SK-N-SH (cell line): ENCODE measurements at regions not wholly inside any gene's neighbourhood (a gene's known extent, or its start where the extent isn't known, plus 50 kb on each side); places are given as distances from the start of the nearest gene placed in this dataset.

ENCODE experiments used
- CTCF ChIA-PET: fragments of 300-600, 350-600 bp; formaldehyde crosslinking; extraction: SDS; loops from one replicate; lab custom pipeline; 2021; lab: Yijun Ruan, JAX
- POLR2A ChIA-PET: fragments of 350-600 bp; sonication (Branson Sonifier 250); formaldehyde crosslinking; extraction: SDS; loops from one replicate; lab custom pipeline; 2020; ENCODE audit warnings: antibody characterized with exemption, inconsistent platforms; lab: Yijun Ruan, JAX
- DNase-seq: peaks from one replicate; pipeline ENCODE4 v3.0.0; 2012
- H2AFZ ChIP-seq: fragments of 200-600 bp; sonication (generic); 2 replicates; pipeline ENCODE4 v1.8.1; 2016; ENCODE audit warnings: antibody characterized with exemption, mild to moderate bottlenecking, low read depth
- H3F3A ChIP-seq: fragments of 200-600 bp; sonication (generic); replicated peaks from 2 replicates; pipeline ENCODE3; 2016; ENCODE audit warnings: antibody characterized with exemption, mild to moderate bottlenecking; ENCODE audit not compliant: insufficient read depth
- H3K27ac ChIP-seq, 2 experiments: fragments of 200-500 bp in 1 of 2; fragments of 200-600 bp in 1 of 2; sonication (Bioruptor generic) in 1 of 2; sonication (generic), shearing (Covaris generic) in 1 of 2; 2 replicates each; pipeline versions ENCODE4 v1.5.1 to v1.6.1; 2014 to 2016; ENCODE audit warnings: low read depth in 2 of 2, inconsistent platforms in 1 of 2, low read length in 1 of 2, mild to moderate bottlenecking in 1 of 2, mixed read lengths in 1 of 2
- H3K27me3 ChIP-seq: fragments of 200-600 bp; sonication (generic), shearing (Covaris generic); 2 replicates; pipeline ENCODE4 v1.6.1; 2016; ENCODE audit warnings: mixed run types; ENCODE audit not compliant: insufficient read depth
- H3K36me3 ChIP-seq, 2 experiments: fragments of 200-500 bp in 1 of 2; fragments of 200-600 bp in 1 of 2; sonication (Bioruptor generic) in 1 of 2; sonication (generic) in 1 of 2; replicated peaks in 1 of 2; 2 replicates each; pipeline versions ENCODE3 to v1.5.1; 2014 to 2016; ENCODE audit warnings: low read length in 1 of 2, mild to moderate bottlenecking in 1 of 2; ENCODE audit not compliant: insufficient read depth in 2 of 2, control insufficient read depth in 1 of 2
- H3K4me1 ChIP-seq, 2 experiments: fragments of 200-500 bp in 1 of 2; fragments of 200-600 bp in 1 of 2; sonication (Bioruptor generic) in 1 of 2; sonication (generic), shearing (Covaris generic) in 1 of 2; 2 replicates each; pipeline versions ENCODE4 v1.5.1 to v1.6.1; 2014 to 2016; ENCODE audit warnings: low read depth in 1 of 2, low read length in 1 of 2, mixed run types in 1 of 2; ENCODE audit not compliant: insufficient read depth in 2 of 2, control insufficient read depth in 1 of 2
- H3K4me2 ChIP-seq: fragments of 200-600 bp; sonication (generic), shearing (Covaris generic); 2 replicates; pipeline ENCODE4 v1.6.1; 2017; ENCODE audit warnings: mixed run types
- H3K4me3 ChIP-seq, 2 experiments: fragments of 200-500 bp in 1 of 2; fragments of 200-600 bp in 1 of 2; sonication (Bioruptor generic) in 1 of 2; sonication (generic), shearing (Covaris generic) in 1 of 2; 2 replicates each; pipeline versions ENCODE4 v1.5.1 to v1.8.1; 2014 to 2016; ENCODE audit warnings: low read depth in 2 of 2, inconsistent platforms in 1 of 2, low read length in 1 of 2, mild to moderate bottlenecking in 1 of 2, mixed read lengths in 1 of 2, moderate library complexity in 1 of 2
- H3K79me2 ChIP-seq: fragments of 200-600 bp; sonication (generic); 2 replicates; pipeline ENCODE4 v1.8.1; 2017; ENCODE audit warnings: mild to moderate bottlenecking; ENCODE audit not compliant: insufficient read depth
- H3K9ac ChIP-seq: fragments of 200-600 bp; sonication (generic); 2 replicates; pipeline ENCODE4 v1.6.1; 2017; ENCODE audit warnings: mixed run types
- H3K9me2 ChIP-seq: fragments of 200-600 bp; sonication (generic); 2 replicates; pipeline ENCODE4 v1.6.1; 2017; ENCODE audit warnings: mixed run types
- H3K9me3 ChIP-seq: fragments of 200-600 bp; sonication (generic); 2 replicates; pipeline ENCODE4 v1.6.1; 2017; ENCODE audit warnings: mixed run types, mild to moderate bottlenecking, moderate library complexity
- H4K20me1 ChIP-seq: fragments of 200-600 bp; sonication (generic); 2 replicates; pipeline ENCODE4 v1.6.1; 2017; ENCODE audit warnings: mild to moderate bottlenecking, mixed run types; ENCODE audit not compliant: insufficient read depth
- CHD2 ChIP-seq: fragments of 150-350 bp; IDR thresholded peaks from 2 replicates; pipeline ENCODE4 v1.6.1; 2018; ENCODE audit warnings: low read length; ENCODE audit not compliant: partially characterized antibody
- CTCF ChIP-seq: fragments of 200-600 bp; sonication (generic); IDR thresholded peaks from 2 replicates; pipeline ENCODE4 v1.6.1; 2017; ENCODE audit warnings: antibody characterized with exemption, mild to moderate bottlenecking, moderate library complexity
- ELF1 ChIP-seq: IDR thresholded peaks from 2 replicates; pipeline ENCODE4 v1.4.0; 2012
- EZH2phosphoT487 ChIP-seq: fragments of 200-600 bp; sonication (generic); IDR thresholded peaks from 2 replicates; pipeline ENCODE4 v1.6.1; 2017; ENCODE audit warnings: low read depth, mixed run types, mild to moderate bottlenecking, antibody characterized with exemption, moderate library complexity, borderline replicate concordance
- FOSL2 ChIP-seq: IDR thresholded peaks from 2 replicates; pipeline ENCODE4 v1.4.0; 2012; ENCODE audit warnings: low read depth, mild to moderate bottlenecking, moderate library complexity, borderline replicate concordance
- FOXJ3 ChIP-seq: sonication (generic); formaldehyde crosslinking; IDR thresholded peaks from 2 replicates; pipeline ENCODE4 v1.5.1; 2020; ENCODE audit warnings: mild to moderate bottlenecking, missing genetic modification reagents
- GABPA ChIP-seq: IDR thresholded peaks from 2 replicates; pipeline ENCODE4 v1.4.0; 2012; ENCODE audit warnings: low read depth, mild to moderate bottlenecking
- GATA2 ChIP-seq: sonication (generic); formaldehyde crosslinking; IDR thresholded peaks from 2 replicates; pipeline ENCODE4 v1.5.0; 2020; ENCODE audit warnings: mild to moderate bottlenecking, missing genetic modification reagents
- JUND ChIP-seq: IDR thresholded peaks from 2 replicates; pipeline ENCODE4 v1.4.0; 2012
- MAX ChIP-seq: IDR thresholded peaks from 2 replicates; pipeline ENCODE4 v1.4.0; 2012; ENCODE audit warnings: low read depth
- MXI1 ChIP-seq: IDR thresholded peaks from 2 replicates; pipeline ENCODE4 v1.6.1; 2012; ENCODE audit warnings: mild to moderate bottlenecking, low read depth, low read length, improper control_type of control experiment
- NFIC ChIP-seq: IDR thresholded peaks from 2 replicates; pipeline ENCODE4 v1.4.0; 2012; ENCODE audit warnings: borderline replicate concordance
- POLR2AphosphoS5 ChIP-seq: IDR thresholded peaks from 2 replicates; pipeline ENCODE4 v1.6.1; 2012; ENCODE audit warnings: low read depth, low read length
- REST ChIP-seq: IDR thresholded peaks from 2 replicates; pipeline ENCODE4 v1.6.1; 2012; ENCODE audit warnings: mild to moderate bottlenecking, low read depth, low read length, moderate library complexity
- SMC3 ChIP-seq: IDR thresholded peaks from 2 replicates; pipeline ENCODE4 v1.6.1; 2012; ENCODE audit warnings: low read depth, low read length, improper control_type of control experiment
- TAF1 ChIP-seq: IDR thresholded peaks from 2 replicates; pipeline ENCODE4 v1.6.1; 2012; ENCODE audit warnings: low read depth, mild to moderate bottlenecking, low read length, moderate library complexity, borderline replicate concordance
- TEAD4 ChIP-seq: IDR thresholded peaks from 2 replicates; pipeline ENCODE4 v1.4.0; 2012; ENCODE audit warnings: mild to moderate bottlenecking, borderline replicate concordance; ENCODE audit not compliant: insufficient read depth
- WGBS: methylation state at CpG from one replicate; pipeline ENCODE4 v1.1.6; 2017; ENCODE audit warnings: low lambda C conversion rate; 5-methylcytosine and 5-hydroxymethylcytosine counted together
- TF ChIP-seq, protein P1 (sequence below): fragments of 150-350 bp; IDR thresholded peaks from 2 replicates; pipeline ENCODE4 v1.6.1; 2016; ENCODE audit warnings: mild to moderate bottlenecking, low read depth, low read length
- TF ChIP-seq, protein P2 (sequence below): IDR thresholded peaks from 2 replicates; pipeline ENCODE4 v1.4.0; 2012; ENCODE audit warnings: low read depth, borderline replicate concordance

DNA sequence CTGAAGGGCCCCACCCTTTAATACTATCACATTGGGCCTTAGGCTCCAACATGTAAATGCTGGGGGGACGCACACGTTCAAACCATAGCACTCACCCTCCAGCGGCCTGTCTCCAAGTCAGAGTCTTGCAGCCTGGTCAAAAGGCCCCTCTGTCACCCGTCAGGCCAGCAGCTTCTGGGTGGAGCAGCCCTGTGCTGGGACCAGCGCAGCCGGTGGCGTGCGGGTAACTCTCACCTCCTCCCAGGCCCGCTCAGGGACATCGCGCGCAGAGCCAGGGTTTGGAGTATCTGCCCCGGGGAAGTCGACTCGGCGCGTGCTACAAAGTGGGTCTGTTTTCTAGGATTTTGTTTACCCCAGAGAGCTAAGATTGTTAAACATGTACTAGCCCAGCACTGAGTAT, 93.0 kb upstream of the COL5A1 start:
- H3K4me1 ChIP-seq = peaks cover 16 to 40% of the 10 kb centered on the region in 2 experiments; a peak in 3 of 4 replicates
- H3K36me3 ChIP-seq = no peaks in the 10 kb centered on the region
- H3F3A ChIP-seq = peaks cover 20% of the 10 kb centered on the region
- ChIA-PET POLR2A (no interaction called here), CTCF (interaction anchor here (0.6 to 1.6 kb wide), 2 partner anchors 9 to 30 kb away, joined by 3 to 4 read pairs; no protein-coding TSS in a partner anchor)
- no peak overlapping the region for H3K27ac ChIP-seq
- H3K9me2 ChIP-seq = no peaks in the 10 kb centered on the region
- no peak overlapping the region for H2AFZ ChIP-seq
- no peaks in the 10 kb centered on the region for H3K9me3 ChIP-seq
- DNase-seq = no peak
- H3K4me3 ChIP-seq = no peak overlapping the region
- no peaks in the 10 kb centered on the region for H3K79me2 ChIP-seq
- no peaks in the 10 kb centered on the region for H3K27me3 ChIP-seq
- no peak overlapping the region for H3K4me2 ChIP-seq
- TF ChIP-seq ELF1 = no peak
- no peak for TF ChIP-seq JUND
- no peak for TF ChIP-seq EZH2phosphoT487
- TF ChIP-seq POLR2AphosphoS5 = no peak
- no peak for TF ChIP-seq MXI1
- TF ChIP-seq, protein P1, sequence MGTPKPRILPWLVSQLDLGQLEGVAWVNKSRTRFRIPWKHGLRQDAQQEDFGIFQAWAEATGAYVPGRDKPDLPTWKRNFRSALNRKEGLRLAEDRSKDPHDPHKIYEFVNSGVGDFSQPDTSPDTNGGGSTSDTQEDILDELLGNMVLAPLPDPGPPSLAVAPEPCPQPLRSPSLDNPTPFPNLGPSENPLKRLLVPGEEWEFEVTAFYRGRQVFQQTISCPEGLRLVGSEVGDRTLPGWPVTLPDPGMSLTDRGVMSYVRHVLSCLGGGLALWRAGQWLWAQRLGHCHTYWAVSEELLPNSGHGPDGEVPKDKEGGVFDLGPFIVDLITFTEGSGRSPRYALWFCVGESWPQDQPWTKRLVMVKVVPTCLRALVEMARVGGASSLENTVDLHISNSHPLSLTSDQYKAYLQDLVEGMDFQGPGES = no peak
- no peak for TF ChIP-seq CHD2
- TF ChIP-seq CTCF = no peak
- TF ChIP-seq MAX = no peak
- TF ChIP-seq TEAD4 = no peak
- no peak for TF ChIP-seq GATA2 (CRISPR knock-in tag)
- no peak for TF ChIP-seq GABPA
- no peak for TF ChIP-seq FOXJ3 (CRISPR knock-in tag)
- no peak overlapping the region for H3K9ac ChIP-seq
- no peaks in the 10 kb centered on the region for H4K20me1 ChIP-seq
- 96% methylated on average over 17 of the region's 17 CpGs for WGBS

- TF ChIP-seq NFIC (no peak), GATA2 (CRISPR knock-in tag) (no peak), FOSL2 (no peak), SMC3 (no peak), TAF1 (no peak), REST (no peak)
- TF ChIP-seq, protein P2, sequence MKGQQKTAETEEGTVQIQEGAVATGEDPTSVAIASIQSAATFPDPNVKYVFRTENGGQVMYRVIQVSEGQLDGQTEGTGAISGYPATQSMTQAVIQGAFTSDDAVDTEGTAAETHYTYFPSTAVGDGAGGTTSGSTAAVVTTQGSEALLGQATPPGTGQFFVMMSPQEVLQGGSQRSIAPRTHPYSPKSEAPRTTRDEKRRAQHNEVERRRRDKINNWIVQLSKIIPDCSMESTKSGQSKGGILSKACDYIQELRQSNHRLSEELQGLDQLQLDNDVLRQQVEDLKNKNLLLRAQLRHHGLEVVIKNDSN = no peak
- Histone ChIP-seq H3K27ac (no peak overlapping the region), H3K9ac (no peak overlapping the region), H3K9me3 (no peaks in the 10 kb centered on the region), H3K4me1 (peaks cover 20 to 33% of the 10 kb centered on the region in 2 experiments; a peak in 3 of 4 replicates), H3K36me3 (no peaks in the 10 kb centered on the region), H3F3A (peaks cover 17% of the 10 kb centered on the region), H2AFZ (no peak overlapping the region), H3K4me2 (no peak overlapping the region), H3K27me3 (no peaks in the 10 kb centered on the region), H4K20me1 (no peaks in the 10 kb centered on the region), H3K9me2 (no peaks in the 10 kb centered on the region), H3K4me3 (no peak overlapping the region), H3K79me2 (no peaks in the 10 kb centered on the region)
- ChIA-PET POLR2A (no interaction called here), CTCF (no interaction called here)
- DNase-seq = no peak
- WGBS = 90% methylated on average over 13 of the region's 13 CpGs
These were observed 92.3 kb upstream of the COL5A1 start for GRCh38 chr9:134549336-134549735.
